Amniotic stem cell (primary cell): ENCODE measurements at regions not wholly inside any gene's neighbourhood (a gene's known extent, or its start where the extent isn't known, plus 50 kb on each side); places are given as distances from the start of the nearest gene placed in this dataset.

Experiments used
- DNase-seq: peaks from one replicate; lab custom pipeline; 2025; lab: John Stamatoyannopoulos, UW

GRCh38 chr10:58932577-58933314 lies 243.7 kb upstream of the PHYHIPL start:
- no peak for DNase-seq

- no peak for DNase-seq
These were observed 240.1 kb upstream of the PHYHIPL start for GRCh38 chr10:58936364-58936763.

- no peak for DNase-seq
These were observed 239.0 kb upstream of the PHYHIPL start for GRCh38 chr10:58937423-58937822.

- no peak for DNase-seq
These were observed 233.7 kb upstream of the PHYHIPL start for GRCh38 chr10:58942724-58943123.

- DNase-seq = no peak
These were observed 233.1 kb upstream of the PHYHIPL start for GRCh38 chr10:58943256-58943890.

- no peak for DNase-seq
These were observed 232.5 kb upstream of the PHYHIPL start for GRCh38 chr10:58943960-58944359.

GRCh38 chr10:58948303-58948702 lies 228.1 kb upstream of the PHYHIPL start:
- DNase-seq = no peak

- no peak for DNase-seq
These were observed 225.8 kb upstream of the PHYHIPL start for GRCh38 chr10:58950618-58951017.

GRCh38 chr10:58951087-58951486 lies 225.4 kb upstream of the PHYHIPL start:
- DNase-seq = no peak

- DNase-seq = no peak
These were observed 224.7 kb upstream of the PHYHIPL start for GRCh38 chr10:58951746-58952145.

GRCh38 chr10:58952162-58952601 lies 224.3 kb upstream of the PHYHIPL start:
- DNase-seq = no peak

- no peak for DNase-seq
These were observed 223.5 kb upstream of the PHYHIPL start for GRCh38 chr10:58952747-58953466.

- DNase-seq = no peak
These were observed 222.3 kb upstream of the PHYHIPL start for GRCh38 chr10:58954178-58954577.

GRCh38 chr10:58955615-58956014 lies 220.8 kb upstream of the PHYHIPL start:
- DNase-seq = no peak

GRCh38 chr10:58956926-58957325 lies 219.5 kb upstream of the PHYHIPL start:
- no peak for DNase-seq

GRCh38 chr10:58957517-58957916 lies 218.9 kb upstream of the PHYHIPL start:
- DNase-seq = no peak

GRCh38 chr10:58963101-58963534 lies 213.3 kb upstream of the PHYHIPL start:
- no peak for DNase-seq

GRCh38 chr10:58963723-58964124 lies 212.7 kb upstream of the PHYHIPL start:
- no peak for DNase-seq

GRCh38 chr10:58965855-58966254 lies 210.6 kb upstream of the PHYHIPL start:
- no peak for DNase-seq

GRCh38 chr10:58967551-58968388 lies 208.7 kb upstream of the PHYHIPL start:
- DNase-seq = no peak

- DNase-seq = no peak
These were observed 208.1 kb upstream of the PHYHIPL start for GRCh38 chr10:58968389-58968755.

GRCh38 chr10:58969576-58969975 lies 206.9 kb upstream of the PHYHIPL start:
- no peak for DNase-seq
